Left ventricle myocardium inferior (tissue), 1 donor: ENCODE measurements at regions not wholly inside any gene's neighbourhood (a gene's known extent, or its start where the extent isn't known, plus 50 kb on each side); places are given as distances from the start of the nearest gene placed in this dataset.

Source experiments
- DNase-seq: peaks from one replicate; pipeline ENCODE4 v3.0.0-alpha.2; 2020
- H3K27ac ChIP-seq: fragments of 200-600 bp; replicated peaks from 2 replicates; pipeline ENCODE4 v1.8.0; 2021
- H3K27me3 ChIP-seq: fragments of 200-600 bp; 2 replicates; pipeline ENCODE4 v1.8.0; 2021; ENCODE audit warnings: low read depth
- H3K36me3 ChIP-seq: fragments of 200-600 bp; 2 replicates; pipeline ENCODE4 v1.8.0; 2021
- H3K4me1 ChIP-seq: fragments of 200-600 bp; 2 replicates; pipeline ENCODE4 v1.8.0; 2021
- H3K4me3 ChIP-seq: fragments of 200-600 bp; 2 replicates; pipeline ENCODE4 v1.8.0; 2021; ENCODE audit warnings: mild to moderate bottlenecking, moderate library complexity
- H3K9me3 ChIP-seq: fragments of 200-600 bp; replicated peaks from 2 replicates; pipeline ENCODE4 v1.8.0; 2021
- intact Hi-C: fragments of 100-400 bp; cut with micrococcal nuclease; formaldehyde crosslinking; loops from one replicate; pipeline ENCODE4 v1.11.0; 2022
- TF ChIP-seq, protein P1 (sequence below): fragments of 200-600 bp; IDR thresholded peaks from 2 replicates; pipeline ENCODE4 v1.8.0; 2021; ENCODE audit warnings: antibody characterized with exemption, mild to moderate bottlenecking, borderline replicate concordance
- donor health status: DM: no; HTN: yes; CAD: no; lungs with severe emphysema.

- Histone ChIP-seq H3K9me3 (peaks cover 21% of the 10 kb centered on the region), H3K27me3 (no peaks in the 10 kb centered on the region), H3K4me1 (no peaks in the 10 kb centered on the region), H3K4me3 (no peak overlapping the region), H3K27ac (no peak overlapping the region), H3K36me3 (no peaks in the 10 kb centered on the region)
- intact Hi-C loops, result no loop called here
- no peak for DNase-seq
- TF ChIP-seq, protein P1, sequence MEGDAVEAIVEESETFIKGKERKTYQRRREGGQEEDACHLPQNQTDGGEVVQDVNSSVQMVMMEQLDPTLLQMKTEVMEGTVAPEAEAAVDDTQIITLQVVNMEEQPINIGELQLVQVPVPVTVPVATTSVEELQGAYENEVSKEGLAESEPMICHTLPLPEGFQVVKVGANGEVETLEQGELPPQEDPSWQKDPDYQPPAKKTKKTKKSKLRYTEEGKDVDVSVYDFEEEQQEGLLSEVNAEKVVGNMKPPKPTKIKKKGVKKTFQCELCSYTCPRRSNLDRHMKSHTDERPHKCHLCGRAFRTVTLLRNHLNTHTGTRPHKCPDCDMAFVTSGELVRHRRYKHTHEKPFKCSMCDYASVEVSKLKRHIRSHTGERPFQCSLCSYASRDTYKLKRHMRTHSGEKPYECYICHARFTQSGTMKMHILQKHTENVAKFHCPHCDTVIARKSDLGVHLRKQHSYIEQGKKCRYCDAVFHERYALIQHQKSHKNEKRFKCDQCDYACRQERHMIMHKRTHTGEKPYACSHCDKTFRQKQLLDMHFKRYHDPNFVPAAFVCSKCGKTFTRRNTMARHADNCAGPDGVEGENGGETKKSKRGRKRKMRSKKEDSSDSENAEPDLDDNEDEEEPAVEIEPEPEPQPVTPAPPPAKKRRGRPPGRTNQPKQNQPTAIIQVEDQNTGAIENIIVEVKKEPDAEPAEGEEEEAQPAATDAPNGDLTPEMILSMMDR, result no peak
Measured at GRCh38 chr2:199707593-199708185, 143.3 kb downstream of the FTCDNL1 start.

DNA sequence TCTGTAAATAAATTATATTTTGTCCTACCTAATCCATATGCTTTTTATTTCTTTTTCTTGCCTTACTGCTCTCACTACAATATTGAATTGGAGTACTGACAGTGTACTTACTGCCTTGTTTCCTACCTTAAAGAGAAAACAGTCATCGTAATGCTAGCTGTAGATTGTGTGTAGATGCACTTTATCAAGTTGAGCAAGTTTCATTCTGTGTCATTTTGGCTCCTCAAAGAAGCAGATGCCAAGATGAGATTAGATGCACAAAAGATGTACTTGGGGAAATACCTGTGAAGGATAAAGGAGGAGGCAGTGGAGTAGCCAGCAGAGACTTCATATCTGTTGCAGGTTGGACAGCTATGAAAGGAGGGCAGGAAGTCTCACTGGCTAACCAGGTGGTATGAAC, 145.5 kb downstream of the FTCDNL1 start:
- H3K9me3 ChIP-seq, result peaks cover 21% of the 10 kb centered on the region
- no peaks in the 10 kb centered on the region for H3K4me1 ChIP-seq
- H3K27ac ChIP-seq, result no peak overlapping the region
- no peak overlapping the region for H3K4me3 ChIP-seq
- no peaks in the 10 kb centered on the region for H3K27me3 ChIP-seq
- TF ChIP-seq, protein P1, result no peak
- intact Hi-C loops, result no loop called here
- DNase-seq, result no peak
- no peaks in the 10 kb centered on the region for H3K36me3 ChIP-seq

DNA sequence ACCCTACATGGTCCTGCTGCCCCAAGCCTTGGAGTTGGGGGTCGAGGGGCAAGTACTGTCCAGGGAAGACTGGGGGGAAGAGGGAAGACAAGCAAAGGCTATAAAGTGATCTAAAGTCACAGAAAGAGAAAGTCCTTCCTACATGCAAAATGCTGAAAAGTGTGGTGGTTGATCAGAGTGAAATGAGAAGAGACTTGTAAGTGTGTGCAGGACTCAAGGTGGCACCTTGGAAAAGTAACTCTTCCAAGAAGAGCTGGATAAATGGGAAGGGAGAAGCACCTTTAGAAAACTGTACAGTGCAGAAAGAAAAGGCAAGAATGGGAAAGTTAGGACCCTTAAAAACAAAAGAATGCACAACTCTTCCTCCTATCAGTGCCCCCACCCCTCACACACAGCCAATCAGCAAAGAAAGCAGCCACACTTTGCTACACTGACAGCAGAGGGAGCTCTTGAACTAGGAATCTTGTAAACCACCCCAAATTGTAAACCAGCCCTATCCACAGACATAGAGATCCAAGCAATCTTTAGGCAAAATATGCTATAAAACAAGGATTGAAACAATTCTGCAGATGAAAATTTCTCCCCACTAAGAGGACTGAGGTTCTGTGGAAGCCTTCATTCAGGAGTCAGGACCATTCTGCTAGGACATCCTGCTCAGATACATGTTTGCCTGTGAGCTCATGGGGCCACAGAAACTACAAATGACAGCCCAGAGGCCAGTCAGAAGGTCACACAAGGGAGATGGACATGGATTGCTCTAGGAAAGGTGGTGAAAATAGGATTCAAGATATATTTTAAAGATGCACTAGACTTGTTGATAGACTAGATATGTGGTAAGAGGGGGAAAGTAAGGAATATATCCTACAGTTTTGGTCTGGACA, 146.4 kb downstream of the FTCDNL1 start:
- no peak for DNase-seq
- Histone ChIP-seq H3K4me3 (no peak overlapping the region), H3K9me3 (peaks cover 21% of the 10 kb centered on the region), H3K27ac (no peak overlapping the region), H3K27me3 (no peaks in the 10 kb centered on the region), H3K4me1 (no peaks in the 10 kb centered on the region), H3K36me3 (no peaks in the 10 kb centered on the region)
- intact Hi-C loops, result no loop called here
- TF ChIP-seq, protein P1, result peak; percentile 54

- Histone ChIP-seq H3K4me1 (no peaks in the 10 kb centered on the region), H3K27me3 (no peaks in the 10 kb centered on the region), H3K9me3 (peaks cover 15% of the 10 kb centered on the region), H3K4me3 (no peak overlapping the region), H3K36me3 (no peaks in the 10 kb centered on the region), H3K27ac (no peak overlapping the region)
- no peak for DNase-seq
- intact Hi-C loops, result no loop called here
- TF ChIP-seq, protein P1, result no peak
Measured at GRCh38 chr2:199703199-199703598, 147.8 kb downstream of the FTCDNL1 start.

DNA sequence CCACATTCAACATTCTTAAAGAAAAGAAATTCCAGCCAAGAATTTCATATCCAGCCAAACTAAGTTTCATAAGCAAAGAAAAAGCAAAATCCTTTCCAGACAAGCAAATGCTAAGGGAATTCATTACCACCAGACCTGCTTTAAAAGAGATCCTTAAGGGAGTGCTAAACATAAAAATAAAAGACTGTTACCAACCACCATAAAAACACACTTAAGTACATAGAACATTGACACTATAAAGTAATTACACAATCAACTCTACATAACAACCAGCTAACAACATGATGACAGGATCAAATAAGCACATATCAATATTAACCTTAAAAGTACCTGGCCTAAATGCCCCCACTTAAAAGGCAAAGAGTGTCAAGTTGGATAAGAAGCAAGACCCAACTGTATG, 153.5 kb downstream of the FTCDNL1 start:
- H3K27me3 ChIP-seq, result peaks cover 6% of the 10 kb centered on the region
- H3K4me3 ChIP-seq, result no peak overlapping the region
- H3K9me3 ChIP-seq, result no peaks in the 10 kb centered on the region
- no peaks in the 10 kb centered on the region for H3K36me3 ChIP-seq
- TF ChIP-seq, protein P1, result no peak
- intact Hi-C loops, result no loop called here
- H3K27ac ChIP-seq, result no peak overlapping the region
- no peaks in the 10 kb centered on the region for H3K4me1 ChIP-seq
- no peak for DNase-seq
